GM19023 (cell line): ENCODE measurements at regions not wholly inside any gene's neighbourhood (a gene's known extent, or its start where the extent isn't known, plus 50 kb on each side); places are given as distances from the start of the nearest gene placed in this dataset.

Source experiments
- ATAC-seq: cut with Tn5 transposase; IDR thresholded peaks from one replicate; pipeline ENCODE4 v1.9.1; 2021; ENCODE audit warnings: mild to moderate bottlenecking, moderate library complexity; ENCODE audit not compliant: unreplicated experiment

- no peak for ATAC-seq
These were observed 144.4 kb downstream of the NSG2 start for GRCh38 chr5:174189654-174190541.

- ATAC-seq: no peak
These were observed 145.6 kb downstream of the NSG2 start for GRCh38 chr5:174191076-174191475.

- ATAC-seq: no peak
These were observed 146.5 kb downstream of the NSG2 start for GRCh38 chr5:174191850-174192655.

DNA sequence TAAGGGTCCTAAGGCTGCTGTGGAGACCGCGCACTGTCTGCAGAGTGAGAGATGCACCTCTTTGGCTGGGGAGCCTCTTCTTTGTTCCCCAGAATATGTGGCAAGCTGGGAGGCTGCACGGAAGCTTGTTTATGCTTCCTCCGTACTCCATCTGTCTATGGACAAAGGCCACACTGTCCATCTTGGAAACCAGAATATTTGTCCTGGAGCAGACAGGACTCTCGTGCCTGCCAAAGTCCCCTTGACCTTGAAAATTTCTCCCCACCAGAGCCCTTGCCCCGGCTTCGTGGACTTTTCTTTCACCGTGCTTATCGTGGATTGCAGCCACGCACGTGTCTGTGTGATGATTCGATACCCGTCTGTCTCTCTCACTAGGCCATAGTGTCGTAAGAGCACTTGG, 147.4 kb downstream of the NSG2 start:
- ATAC-seq: no peak

- no peak for ATAC-seq
These were observed 150.0 kb downstream of the NSG2 start for GRCh38 chr5:174195517-174195916.

GRCh38 chr5:174197929-174198328, 152.4 kb downstream of the NSG2 start:
- no peak for ATAC-seq

DNA sequence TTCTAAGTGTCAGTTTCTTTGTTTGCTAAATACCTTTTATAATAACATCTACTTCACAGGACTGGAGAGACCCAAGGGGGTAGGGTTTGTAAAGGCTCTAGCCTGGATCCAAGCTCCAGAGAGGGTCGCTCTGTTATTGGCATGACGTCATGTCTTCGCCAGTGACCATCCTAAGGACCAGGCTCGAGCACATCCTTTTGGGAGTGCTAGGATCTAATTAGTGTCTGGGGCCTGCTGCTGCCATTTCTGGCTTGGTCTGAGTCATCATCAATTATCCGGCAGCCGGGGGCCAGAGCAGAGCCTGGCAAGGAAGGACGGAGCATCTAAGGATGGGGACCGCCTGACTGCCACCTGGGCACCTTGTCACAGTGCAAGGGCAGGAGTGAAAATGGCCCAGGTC, 153.0 kb downstream of the NSG2 start:
- no peak for ATAC-seq

- no peak for ATAC-seq
These were observed 157.5 kb downstream of the NSG2 start for GRCh38 chr5:174202996-174203395.

GRCh38 chr5:174204535-174205313, 159.2 kb downstream of the NSG2 start:
- no peak for ATAC-seq

DNA sequence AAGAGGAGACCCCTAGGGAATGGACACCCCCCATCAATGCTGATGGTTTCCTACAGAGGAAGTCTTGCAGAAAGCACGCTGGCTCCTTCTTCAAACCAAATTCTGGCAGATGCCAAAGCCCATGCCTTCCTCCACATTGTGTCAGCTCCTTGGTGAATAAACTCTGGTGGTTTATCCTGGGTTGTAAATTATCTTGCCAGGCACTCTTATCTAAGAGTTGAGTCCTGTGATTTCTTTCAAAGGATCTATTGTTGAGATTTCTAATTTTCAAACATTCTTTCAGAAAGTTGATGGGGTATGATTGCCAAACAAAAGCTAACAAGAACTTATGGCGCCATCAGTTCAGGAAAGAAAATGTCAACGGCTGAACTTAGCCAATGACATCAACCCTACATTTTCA, 160.4 kb downstream of the NSG2 start:
- ATAC-seq: no peak

DNA sequence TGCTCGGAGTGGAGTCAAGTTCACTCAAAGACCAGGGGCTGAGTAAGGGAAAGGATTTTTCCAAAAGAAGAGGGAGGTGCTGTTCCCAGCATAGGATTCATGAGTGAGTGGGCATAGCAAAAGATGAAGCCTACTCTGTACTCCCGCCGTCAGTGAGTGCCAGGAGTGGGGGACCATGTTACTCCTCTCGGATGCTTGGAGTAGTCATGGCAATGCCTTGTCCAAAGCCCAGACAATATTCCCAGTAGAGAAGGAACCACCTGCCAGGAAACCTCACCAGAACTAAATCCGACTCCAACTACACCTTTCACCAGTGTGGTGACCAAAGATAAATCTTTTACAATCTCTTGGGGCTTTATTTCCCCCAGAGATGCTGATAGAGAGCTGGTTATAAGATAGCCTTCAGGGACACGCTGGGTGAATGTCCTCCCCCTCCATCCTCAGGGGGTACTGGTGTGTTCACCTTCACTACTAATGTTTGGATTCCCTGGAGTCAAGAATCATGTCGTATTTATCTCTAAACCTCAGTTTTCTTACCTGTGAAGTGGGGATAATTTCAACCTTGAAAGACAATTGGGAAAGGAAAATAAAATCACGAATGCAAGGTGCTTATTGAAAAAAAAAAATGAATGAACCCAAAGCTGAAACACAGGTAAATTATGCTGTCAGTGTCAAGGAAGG, 165.2 kb downstream of the NSG2 start:
- ATAC-seq: no peak

GRCh38 chr5:174211277-174211626, 165.7 kb downstream of the NSG2 start:
- no peak for ATAC-seq

- ATAC-seq: no peak
These were observed 172.0 kb downstream of the NSG2 start for GRCh38 chr5:174217527-174217926.

DNA sequence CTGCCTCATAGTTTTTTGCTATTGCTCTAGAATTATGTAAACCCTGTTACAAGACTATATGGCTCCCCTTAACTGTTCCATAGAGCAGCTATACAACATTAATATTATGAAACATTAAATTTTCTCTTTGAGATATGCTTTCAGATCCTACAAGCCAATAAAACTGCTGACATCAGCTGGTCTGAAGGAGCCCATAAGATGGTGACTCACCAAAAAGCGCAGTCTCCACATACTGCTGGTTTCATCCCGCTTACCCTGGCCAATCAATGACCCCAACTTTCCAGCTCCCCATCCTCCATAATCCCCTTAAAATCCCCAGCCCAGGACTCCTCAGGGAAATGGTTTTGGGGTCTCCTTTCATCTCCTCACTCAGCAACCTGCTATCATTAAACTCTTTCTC, 172.7 kb downstream of the NSG2 start:
- no peak for ATAC-seq

GRCh38 chr5:174220417-174220816, 174.9 kb downstream of the NSG2 start:
- no peak for ATAC-seq

DNA sequence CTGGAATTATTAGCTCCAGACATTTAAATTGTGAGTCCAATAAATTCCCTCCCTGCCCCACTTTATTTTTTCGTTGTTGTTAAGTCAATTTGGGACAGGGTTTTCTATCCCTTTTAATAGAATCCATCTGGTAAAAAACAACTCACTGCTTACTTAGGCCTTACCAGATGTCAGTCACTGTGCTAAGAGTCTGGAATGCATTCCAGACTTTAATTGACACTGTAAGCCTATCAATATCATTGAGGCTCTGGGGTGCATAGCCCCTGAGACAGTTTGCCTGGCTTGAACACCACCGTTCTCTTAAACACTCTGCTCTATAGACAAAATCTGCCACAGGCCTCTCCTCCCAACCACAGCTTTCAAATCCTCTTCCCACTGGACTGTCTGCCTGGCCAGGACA, 175.9 kb downstream of the NSG2 start:
- no peak for ATAC-seq

DNA sequence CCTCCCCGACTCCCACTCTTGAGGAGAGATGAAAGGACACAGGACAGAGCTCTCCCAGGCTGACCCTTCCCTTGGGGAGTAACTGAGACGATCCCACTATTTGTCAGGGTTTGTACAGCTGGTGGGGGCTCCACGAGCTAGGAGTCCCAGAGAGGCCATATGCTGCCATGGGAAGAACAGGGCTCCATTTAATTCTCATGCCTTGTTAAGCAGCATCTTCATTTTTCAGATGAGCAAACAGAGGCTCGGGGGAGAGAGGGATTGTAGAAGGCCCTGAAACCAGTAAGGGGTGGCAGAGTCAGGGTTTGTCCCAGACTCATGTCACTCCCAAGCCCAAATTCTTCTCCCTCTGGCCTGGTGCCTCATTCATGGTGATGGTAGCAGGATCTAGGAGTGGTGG, 176.4 kb downstream of the NSG2 start:
- no peak for ATAC-seq

GRCh38 chr5:174222891-174223290, 177.4 kb downstream of the NSG2 start:
- ATAC-seq: no peak

- no peak for ATAC-seq
These were observed 177.8 kb downstream of the NSG2 start for GRCh38 chr5:174223355-174223754.

GRCh38 chr5:174229068-174229467, 183.6 kb downstream of the NSG2 start:
- no peak for ATAC-seq
